ENCODE measurements at regions not wholly inside any gene's neighbourhood (a gene's known extent, or its start where the extent isn't known, plus 50 kb on each side); places are given as distances from the start of the nearest gene placed in this dataset.

DNA sequence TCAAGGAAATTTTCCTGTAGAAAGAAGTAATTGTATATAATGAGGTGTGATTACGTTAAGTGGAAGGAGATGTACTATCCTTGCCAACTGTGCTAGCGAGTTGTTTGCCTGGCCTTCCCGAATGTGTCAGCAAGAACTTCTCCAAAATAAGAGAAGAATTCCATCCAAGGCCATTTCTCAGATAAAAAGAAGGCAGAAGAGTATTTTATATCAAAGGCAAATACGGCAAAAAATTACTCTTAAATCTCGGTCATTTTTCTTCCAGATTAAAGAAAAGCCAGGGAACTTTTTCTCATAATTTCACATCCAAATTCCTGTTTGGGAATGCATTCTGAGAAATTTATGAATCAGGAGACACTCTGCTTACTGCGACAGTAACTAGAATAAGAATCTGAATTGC lies 290.6 kb downstream of the CBLN4 start:
- no peak overlapping the region for H3K4me3 ChIP-seq (ENCODE audit: low read depth, low read length)
- TF ChIP-seq POLR2A (IDR thresholded peaks at IDR 0.05; ENCODE audit: extremely low read depth, insufficient read length): no peak
- no peak for DNase-seq (ENCODE audit: low read depth)

DNA sequence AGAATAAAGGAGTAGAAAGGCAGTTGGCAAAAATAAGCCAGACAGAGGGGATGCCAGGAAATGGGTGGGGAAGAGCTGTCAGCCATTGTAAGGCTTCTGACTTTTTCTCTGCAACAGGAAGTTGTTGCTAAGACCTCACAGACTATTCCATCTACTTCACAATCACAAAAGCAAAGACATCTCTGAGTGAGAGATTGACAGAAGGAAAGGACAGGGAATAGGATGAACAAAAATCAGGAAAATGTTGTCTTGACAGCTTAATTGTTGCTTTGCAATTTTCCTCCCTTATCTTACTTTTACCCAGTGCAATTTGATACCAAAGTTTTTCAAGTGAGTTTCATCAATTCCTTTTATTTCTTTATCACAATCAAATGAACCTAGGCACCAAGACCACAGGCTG lies 291.2 kb downstream of the CBLN4 start:
- no peak overlapping the region for H3K4me3 ChIP-seq (ENCODE audit: low read depth, low read length)
- DNase-seq (ENCODE audit: low read depth): no peak
- TF ChIP-seq, protein P1, sequence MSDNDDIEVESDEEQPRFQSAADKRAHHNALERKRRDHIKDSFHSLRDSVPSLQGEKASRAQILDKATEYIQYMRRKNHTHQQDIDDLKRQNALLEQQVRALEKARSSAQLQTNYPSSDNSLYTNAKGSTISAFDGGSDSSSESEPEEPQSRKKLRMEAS (IDR thresholded peaks at IDR 0.05; ENCODE audit: low read depth, low read length): no peak
- TF ChIP-seq POLR2A (IDR thresholded peaks at IDR 0.05; ENCODE audit: extremely low read depth, insufficient read length): no peak
- TF ChIP-seq, protein P2, sequence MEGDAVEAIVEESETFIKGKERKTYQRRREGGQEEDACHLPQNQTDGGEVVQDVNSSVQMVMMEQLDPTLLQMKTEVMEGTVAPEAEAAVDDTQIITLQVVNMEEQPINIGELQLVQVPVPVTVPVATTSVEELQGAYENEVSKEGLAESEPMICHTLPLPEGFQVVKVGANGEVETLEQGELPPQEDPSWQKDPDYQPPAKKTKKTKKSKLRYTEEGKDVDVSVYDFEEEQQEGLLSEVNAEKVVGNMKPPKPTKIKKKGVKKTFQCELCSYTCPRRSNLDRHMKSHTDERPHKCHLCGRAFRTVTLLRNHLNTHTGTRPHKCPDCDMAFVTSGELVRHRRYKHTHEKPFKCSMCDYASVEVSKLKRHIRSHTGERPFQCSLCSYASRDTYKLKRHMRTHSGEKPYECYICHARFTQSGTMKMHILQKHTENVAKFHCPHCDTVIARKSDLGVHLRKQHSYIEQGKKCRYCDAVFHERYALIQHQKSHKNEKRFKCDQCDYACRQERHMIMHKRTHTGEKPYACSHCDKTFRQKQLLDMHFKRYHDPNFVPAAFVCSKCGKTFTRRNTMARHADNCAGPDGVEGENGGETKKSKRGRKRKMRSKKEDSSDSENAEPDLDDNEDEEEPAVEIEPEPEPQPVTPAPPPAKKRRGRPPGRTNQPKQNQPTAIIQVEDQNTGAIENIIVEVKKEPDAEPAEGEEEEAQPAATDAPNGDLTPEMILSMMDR (IDR thresholded peaks at IDR 0.05; ENCODE audit: low read depth, low read length): no peak
- no peak for TF ChIP-seq MYC (IDR thresholded peaks at IDR 0.05; ENCODE audit: low read depth, low read length)

DNA sequence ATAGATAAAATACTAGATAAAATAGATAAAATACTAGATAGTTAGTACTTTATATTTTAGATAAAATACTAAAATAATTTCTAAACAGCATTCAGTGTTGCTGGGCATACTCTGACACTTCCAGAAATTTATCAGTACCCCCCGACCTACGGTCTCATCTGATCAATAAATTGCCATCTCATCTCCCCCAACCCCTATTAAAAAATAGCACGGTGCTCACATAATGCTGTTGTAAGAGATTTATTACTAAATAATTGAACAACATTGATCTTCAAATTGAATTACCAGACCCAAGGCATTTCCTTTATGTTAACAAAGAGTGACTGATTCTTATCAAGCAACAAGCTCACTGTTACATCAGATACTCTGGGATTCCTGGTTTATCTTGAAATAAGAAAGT lies 300.9 kb downstream of the CBLN4 start:
- no peak overlapping the region for H3K4me3 ChIP-seq (ENCODE audit: low read depth, low read length)
- no peak for DNase-seq (ENCODE audit: low read depth)
- no peak for TF ChIP-seq MYC (IDR thresholded peaks at IDR 0.05; ENCODE audit: low read depth, low read length)
- TF ChIP-seq, protein P2 (IDR thresholded peaks at IDR 0.05; ENCODE audit: low read depth, low read length): no peak
- no peak for TF ChIP-seq POLR2A (IDR thresholded peaks at IDR 0.05; ENCODE audit: extremely low read depth, insufficient read length)
- TF ChIP-seq, protein P1 (IDR thresholded peaks at IDR 0.05; ENCODE audit: low read depth, low read length): no peak

DNA sequence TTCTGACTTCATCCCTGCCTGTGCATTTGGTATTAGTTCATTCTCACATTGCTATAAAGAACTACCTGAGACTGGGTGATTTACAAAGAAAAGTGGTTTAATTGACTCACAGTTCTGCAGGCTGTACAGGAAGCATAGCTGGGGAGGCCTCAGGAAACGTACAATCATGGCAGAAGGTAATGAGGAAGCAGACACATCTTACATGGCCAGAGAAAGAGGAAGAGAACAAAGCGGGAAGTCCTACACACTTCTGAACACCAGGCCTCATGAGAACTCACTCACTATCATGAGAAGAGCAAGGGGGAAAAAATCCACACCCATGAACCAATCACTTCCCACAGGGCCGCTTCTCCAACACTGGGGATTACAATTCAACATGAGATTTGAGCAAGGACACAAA lies 303.9 kb downstream of the CBLN4 start:
- TF ChIP-seq, protein P2 (IDR thresholded peaks at IDR 0.05; ENCODE audit: low read depth, low read length): no peak
- peak; percentile 24 for DNase-seq (ENCODE audit: low read depth)
- H3K4me3 ChIP-seq (ENCODE audit: low read depth, low read length): no peak overlapping the region

DNA sequence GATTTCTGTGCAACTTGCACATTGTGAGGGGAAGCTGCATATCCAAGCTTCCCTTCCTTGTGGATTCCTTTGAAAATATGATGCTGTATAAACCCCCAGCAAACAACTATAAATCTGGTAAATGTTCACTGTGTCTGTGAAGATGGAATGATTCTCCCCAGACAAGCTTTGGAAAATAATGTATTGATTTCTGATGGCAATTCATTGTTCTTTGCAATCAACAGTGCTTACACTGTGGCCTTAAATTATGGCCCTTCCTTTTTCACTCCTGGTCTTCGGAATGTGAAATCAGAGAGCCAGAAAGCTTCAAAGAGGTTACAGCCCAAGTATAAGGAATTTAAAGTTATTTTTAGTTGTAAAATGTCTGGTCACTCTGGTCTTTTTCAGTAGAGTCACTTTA lies 308.8 kb downstream of the CBLN4 start:
- H3K4me3 ChIP-seq (ENCODE audit: low read depth, low read length): no peak overlapping the region
- TF ChIP-seq, protein P1 (IDR thresholded peaks at IDR 0.05; ENCODE audit: low read depth, low read length): no peak
- no peak for TF ChIP-seq POLR2A (IDR thresholded peaks at IDR 0.05; ENCODE audit: extremely low read depth, insufficient read length)
- TF ChIP-seq MYC (IDR thresholded peaks at IDR 0.05; ENCODE audit: low read depth, low read length): no peak
- TF ChIP-seq, protein P2 (IDR thresholded peaks at IDR 0.05; ENCODE audit: low read depth, low read length): no peak
- DNase-seq (ENCODE audit: low read depth): no peak

DNA sequence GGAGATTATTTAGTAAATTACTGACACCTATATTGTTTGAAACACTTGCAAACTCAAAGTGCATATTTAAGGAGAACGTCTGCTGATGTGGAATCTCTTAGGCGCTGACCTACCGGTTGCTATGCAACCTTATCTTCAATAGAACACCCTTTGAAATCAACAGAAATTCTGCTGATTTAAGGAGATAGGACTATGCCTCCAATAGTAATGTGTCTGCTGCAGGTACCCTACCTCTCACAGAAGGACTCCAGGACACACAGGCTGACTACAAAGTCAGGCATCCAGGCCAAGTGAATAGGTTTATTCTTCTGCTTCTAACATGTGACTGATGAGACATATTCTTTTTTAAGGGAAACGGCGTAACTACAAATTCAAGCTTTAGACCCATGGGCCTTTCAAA lies 311.7 kb downstream of the CBLN4 start:
- TF ChIP-seq, protein P1 (IDR thresholded peaks at IDR 0.05; ENCODE audit: low read depth, low read length): no peak
- TF ChIP-seq POLR2A (IDR thresholded peaks at IDR 0.05; ENCODE audit: extremely low read depth, insufficient read length) (no peak), MYC (IDR thresholded peaks at IDR 0.05; ENCODE audit: low read depth, low read length) (no peak)
- TF ChIP-seq, protein P2 (IDR thresholded peaks at IDR 0.05; ENCODE audit: low read depth, low read length): no peak
- DNase-seq (ENCODE audit: low read depth): no peak
- H3K4me3 ChIP-seq (ENCODE audit: low read depth, low read length): no peak overlapping the region
